Neural cell (in vitro differentiated cells): ENCODE measurements at regions not wholly inside any gene's neighbourhood (a gene's known extent, or its start where the extent isn't known, plus 50 kb on each side); places are given as distances from the start of the nearest gene placed in this dataset.

ENCODE experiments used
- H2AFZ ChIP-seq: fragments of 200-600, 300-800 bp; sonication (generic), shearing (Covaris generic); 2 replicates; pipeline ENCODE4 v1.6.0; 2014; ENCODE audit warnings: low read depth, mild to moderate bottlenecking, antibody characterized with exemption, low read length, moderate library complexity
- H3F3A ChIP-seq: fragments of 200-600 bp; shearing (Covaris generic); 2 replicates; pipeline ENCODE4 v1.6.1; 2016; ENCODE audit warnings: mild to moderate bottlenecking, moderate library complexity, mixed read lengths, antibody characterized with exemption, low read length; ENCODE audit not compliant: insufficient read depth, poor library complexity, severe bottlenecking
- H3K27ac ChIP-seq: fragments of 200-600, 300-800 bp; sonication (generic), shearing (Covaris generic); 2 replicates; pipeline ENCODE4 v1.5.1; 2014; ENCODE audit warnings: mild to moderate bottlenecking, low read length, moderate library complexity
- H3K27me3 ChIP-seq: fragments of 300-800, 200-600 bp; sonication (generic), shearing (Covaris generic); 2 replicates; pipeline ENCODE4 v1.6.0; 2014; ENCODE audit warnings: mild to moderate bottlenecking, low read depth, low read length, moderate library complexity; ENCODE audit not compliant: insufficient read depth
- H3K36me3 ChIP-seq: fragments of 300-800, 200-600 bp; sonication (generic), shearing (Covaris generic); 2 replicates; pipeline ENCODE4 v1.5.1; 2014; ENCODE audit warnings: mild to moderate bottlenecking, antibody characterized with exemption, low read length, moderate library complexity; ENCODE audit not compliant: insufficient read depth
- H3K4me2 ChIP-seq: fragments of 300-800, 200-600 bp; sonication (generic), shearing (Covaris generic); 2 replicates; pipeline ENCODE4 v1.6.0; 2014; ENCODE audit warnings: mild to moderate bottlenecking, low read length
- H3K4me3 ChIP-seq: fragments of 300-800, 200-600 bp; sonication (generic), shearing (Covaris generic); 2 replicates; pipeline ENCODE4 v1.5.1; 2014; ENCODE audit warnings: mild to moderate bottlenecking, low read length, moderate library complexity
- H3K79me2 ChIP-seq: fragments of 200-600 bp; shearing (Covaris generic); replicated peaks from 2 replicates; pipeline ENCODE4 v1.6.0; 2014; ENCODE audit warnings: mild to moderate bottlenecking, low read length, moderate library complexity; ENCODE audit not compliant: insufficient read depth
- H3K9ac ChIP-seq: fragments of 300-800, 200-600 bp; sonication (generic), shearing (Covaris generic); 2 replicates; pipeline ENCODE4 v1.6.1; 2016; ENCODE audit warnings: mild to moderate bottlenecking, low read length, mixed read lengths
- H3K9me2 ChIP-seq: fragments of 200-600 bp; shearing (Covaris generic); 2 replicates; pipeline ENCODE4 v1.6.1; 2016; ENCODE audit warnings: mild to moderate bottlenecking, low read length, mixed read lengths; ENCODE audit not compliant: insufficient read depth
- H3K9me3 ChIP-seq: fragments of 200-600, 300-800 bp; sonication (generic), shearing (Covaris generic); 2 replicates; pipeline ENCODE4 v1.6.1; 2016; ENCODE audit warnings: mild to moderate bottlenecking, mixed run types, low read length, moderate library complexity, mixed read lengths
- H4K20me1 ChIP-seq: fragments of 200-600 bp; shearing (Covaris generic); 2 replicates; pipeline ENCODE4 v1.6.1; 2016; ENCODE audit warnings: mild to moderate bottlenecking, mixed run types; ENCODE audit not compliant: insufficient read depth
- CTCF ChIP-seq: fragments of 450-650 bp; IDR thresholded peaks from 2 replicates; pipeline ENCODE4 v1.5.1; 2014; ENCODE audit warnings: antibody characterized with exemption, mild to moderate bottlenecking, moderate library complexity; ENCODE audit not compliant: poor library complexity, severe bottlenecking
- EP300 ChIP-seq: fragments of 450-650 bp; conservative IDR thresholded peaks from 2 replicates; pipeline ENCODE4 v1.6.1; 2014; ENCODE audit warnings: antibody characterized with exemption, mild to moderate bottlenecking, moderate library complexity; ENCODE audit not compliant: poor library complexity, severe bottlenecking
- EZH2 ChIP-seq: fragments of 200-600, 300-800 bp; shearing (Covaris generic), sonication (generic); IDR thresholded peaks from 2 replicates; pipeline ENCODE4 v1.6.1; 2014; ENCODE audit warnings: antibody characterized with exemption, low read length, borderline replicate concordance, mild to moderate bottlenecking; ENCODE audit not compliant: insufficient read depth, poor library complexity, severe bottlenecking
- MXI1 ChIP-seq: fragments of 450-650 bp; conservative IDR thresholded peaks from 2 replicates; pipeline ENCODE4 v1.6.1; 2014; ENCODE audit warnings: antibody characterized with exemption, mild to moderate bottlenecking; ENCODE audit not compliant: poor library complexity, severe bottlenecking
- POLR2AphosphoS5 ChIP-seq: IDR thresholded peaks from 2 replicates; pipeline ENCODE4 v1.6.1; 2012
- RAD21 ChIP-seq: fragments of 450-650 bp; conservative IDR thresholded peaks from 2 replicates; pipeline ENCODE4 v1.6.1; 2014; ENCODE audit warnings: antibody characterized with exemption, mild to moderate bottlenecking, moderate library complexity
- REST ChIP-seq: IDR thresholded peaks from 2 replicates; pipeline ENCODE4 v1.6.1; 2012; ENCODE audit warnings: borderline replicate concordance
- SMC3 ChIP-seq: fragments of 450-650 bp; conservative IDR thresholded peaks from 2 replicates; pipeline ENCODE4 v1.6.1; 2014; ENCODE audit warnings: antibody characterized with exemption, mild to moderate bottlenecking, moderate library complexity; ENCODE audit not compliant: poor library complexity
- TAF1 ChIP-seq: IDR thresholded peaks from 2 replicates; pipeline ENCODE4 v1.6.1; 2012; ENCODE audit warnings: low read depth

GRCh38 chr3:187952849-187953248 is 201.1 kb upstream of the LPP start:
- TF ChIP-seq RAD21 (no peak), EZH2 (no peak), SMC3 (no peak), EP300 (no peak), CTCF (no peak), TAF1 (no peak)
- Histone ChIP-seq H2AFZ (no peak overlapping the region), H3F3A (no peaks in the 10 kb centered on the region), H3K9ac (no peak overlapping the region), H4K20me1 (no peaks in the 10 kb centered on the region), H3K27ac (no peak overlapping the region), H3K4me2 (no peak overlapping the region), H3K36me3 (no peaks in the 10 kb centered on the region), H3K4me3 (no peak overlapping the region), H3K27me3 (no peaks in the 10 kb centered on the region), H3K79me2 (no peaks in the 10 kb centered on the region), H3K9me2 (no peaks in the 10 kb centered on the region), H3K9me3 (no peaks in the 10 kb centered on the region)

- no peak overlapping the region for H3K27ac ChIP-seq
- H3K36me3 ChIP-seq, result no peaks in the 10 kb centered on the region
- H3K27me3 ChIP-seq, result no peaks in the 10 kb centered on the region
- H3K9me3 ChIP-seq, result no peaks in the 10 kb centered on the region
- H3K9ac ChIP-seq, result no peak overlapping the region
- H3K9me2 ChIP-seq, result no peaks in the 10 kb centered on the region
- TF ChIP-seq CTCF (no peak), TAF1 (no peak), REST (no peak), RAD21 (no peak), EP300 (no peak), SMC3 (no peak), POLR2AphosphoS5 (no peak), MXI1 (no peak), EZH2 (no peak)
- no peaks in the 10 kb centered on the region for H3K79me2 ChIP-seq
- H2AFZ ChIP-seq, result no peak overlapping the region
- no peak overlapping the region for H3K4me3 ChIP-seq
- H3F3A ChIP-seq, result no peaks in the 10 kb centered on the region
- no peak overlapping the region for H3K4me2 ChIP-seq
- no peaks in the 10 kb centered on the region for H4K20me1 ChIP-seq
Observed at GRCh38 chr3:187954516-187954872, 199.5 kb upstream of the LPP start.
